Ovary (tissue), 7 donors: ENCODE measurements at regions not wholly inside any gene's neighbourhood (a gene's known extent, or its start where the extent isn't known, plus 50 kb on each side); places are given as distances from the start of the nearest gene placed in this dataset.

Experiments used
- DNase-seq, 5 donors: peaks; one replicate each; pipeline ENCODE4 v3.0.0-alpha.2; 2019 to 2020
- H3K27ac ChIP-seq, 2 donors: fragments of 200-600 bp; one replicate each; pipeline versions ENCODE4 v1.5.1 to v1.8.0; 2019 to 2022
- H3K27me3 ChIP-seq: fragments of 200-600 bp; one replicate; pipeline ENCODE4 v1.8.0; 2022
- H3K36me3 ChIP-seq: fragments of 200-600 bp; sonication (generic); one replicate; pipeline ENCODE4 v1.5.1; 2019
- H3K4me1 ChIP-seq: one replicate; pipeline ENCODE4 v1.8.1; 2013; ENCODE audit warnings: mild to moderate bottlenecking, moderate library complexity; ENCODE audit not compliant: insufficient read depth
- H3K4me3 ChIP-seq: fragments of 200-600 bp; sonication (generic); one replicate; pipeline ENCODE4 v1.5.1; 2017
- H3K9me3 ChIP-seq, 2 donors: fragments of 200-600 bp in 1 of 2; sonication (generic) in 1 of 2; one replicate each; pipeline versions ENCODE4 v1.5.1 to v1.8.1; 2013 to 2019; ENCODE audit warnings: mild to moderate bottlenecking in 1 of 2, moderate library complexity in 1 of 2
- EP300 ChIP-seq: sonication (generic); formaldehyde crosslinking; IDR thresholded peaks from one replicate; pipeline ENCODE4 v1.6.1; 2017; ENCODE audit warnings: antibody characterized with exemption
- POLR2A ChIP-seq: fragments of 450-650 bp; IDR thresholded peaks from one replicate; pipeline ENCODE4 v1.6.1; 2017; ENCODE audit warnings: antibody characterized with exemption, mild to moderate bottlenecking, moderate library complexity
- WGBS, 3 donors: extraction: QIAGEN DNeasy Blood & Tissue Kit in 1 of 3; methylation state at CpG; one replicate each; pipeline versions ENCODE4 v1.1.5 to v1.1.7; 2013 to 2017; 5-methylcytosine and 5-hydroxymethylcytosine counted together
- intact Hi-C, 4 donors: fragments of 100-400 bp; cut with DNase I; formaldehyde crosslinking; loops; one replicate each; pipeline versions ENCODE4 v1.11.0 to v1.15.1; 2022 to 2023
- TF ChIP-seq, protein P1 (sequence below), 3 donors: fragments of 450-650 bp in 2 of 3; fragments of 200-600 bp in 1 of 3; IDR thresholded peaks; one replicate each; pipeline versions ENCODE4 v1.5.1 to v1.8.0; 2016 to 2022; ENCODE audit warnings: antibody characterized with exemption in 3 of 3, mild to moderate bottlenecking in 1 of 3
- donor health status: DM: no; HTN: no; CAD: no; lungs with moderate emphysema.
- donor health status: DM: no; HTN: no; CAD: no.
- donor health status: Bipolar disorder and iron deficiency.
- donor health status: DM: no; HTN: no; CAD: no.
- donor health status: DM: yes; HTN: yes; CAD: no.

DNA sequence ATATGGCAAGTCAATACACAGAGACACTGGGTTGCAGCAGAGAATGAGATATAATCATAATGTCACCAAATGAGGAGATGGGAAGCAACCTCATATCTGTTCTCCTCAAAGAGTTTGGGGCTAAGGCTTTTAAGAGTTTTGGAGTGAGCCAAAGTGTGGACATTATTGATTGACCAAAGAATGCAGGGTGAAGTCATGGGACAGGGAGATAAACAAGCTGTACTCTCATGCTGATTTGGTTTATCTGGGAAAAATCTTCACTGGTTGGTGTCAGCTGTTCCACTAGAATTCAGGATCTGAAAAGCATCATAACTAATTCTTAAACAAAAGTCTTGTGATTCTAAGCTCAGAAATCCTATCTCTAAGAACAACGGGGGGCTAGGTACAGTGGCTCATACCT is 585.9 kb upstream of the NRP1 start:
- Histone ChIP-seq H3K4me3 (no peak overlapping the region), H3K27ac (no peak overlapping the region), H3K9me3 (no peaks in the 10 kb centered on the region), H3K4me1 (no peaks in the 10 kb centered on the region), H3K36me3 (no peaks in the 10 kb centered on the region), H3K27me3 (no peaks in the 10 kb centered on the region)
- intact Hi-C loops, result no loop called here
- 88 to 93% (median 88%) methylated on average over 1 of the region's 1 CpG for WGBS, 3 donors
- no peak for DNase-seq
- TF ChIP-seq EP300 (no peak), POLR2A (no peak)
- TF ChIP-seq, protein P1, sequence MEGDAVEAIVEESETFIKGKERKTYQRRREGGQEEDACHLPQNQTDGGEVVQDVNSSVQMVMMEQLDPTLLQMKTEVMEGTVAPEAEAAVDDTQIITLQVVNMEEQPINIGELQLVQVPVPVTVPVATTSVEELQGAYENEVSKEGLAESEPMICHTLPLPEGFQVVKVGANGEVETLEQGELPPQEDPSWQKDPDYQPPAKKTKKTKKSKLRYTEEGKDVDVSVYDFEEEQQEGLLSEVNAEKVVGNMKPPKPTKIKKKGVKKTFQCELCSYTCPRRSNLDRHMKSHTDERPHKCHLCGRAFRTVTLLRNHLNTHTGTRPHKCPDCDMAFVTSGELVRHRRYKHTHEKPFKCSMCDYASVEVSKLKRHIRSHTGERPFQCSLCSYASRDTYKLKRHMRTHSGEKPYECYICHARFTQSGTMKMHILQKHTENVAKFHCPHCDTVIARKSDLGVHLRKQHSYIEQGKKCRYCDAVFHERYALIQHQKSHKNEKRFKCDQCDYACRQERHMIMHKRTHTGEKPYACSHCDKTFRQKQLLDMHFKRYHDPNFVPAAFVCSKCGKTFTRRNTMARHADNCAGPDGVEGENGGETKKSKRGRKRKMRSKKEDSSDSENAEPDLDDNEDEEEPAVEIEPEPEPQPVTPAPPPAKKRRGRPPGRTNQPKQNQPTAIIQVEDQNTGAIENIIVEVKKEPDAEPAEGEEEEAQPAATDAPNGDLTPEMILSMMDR (IDR thresholded peaks at IDR 0.05), result no peak

DNA sequence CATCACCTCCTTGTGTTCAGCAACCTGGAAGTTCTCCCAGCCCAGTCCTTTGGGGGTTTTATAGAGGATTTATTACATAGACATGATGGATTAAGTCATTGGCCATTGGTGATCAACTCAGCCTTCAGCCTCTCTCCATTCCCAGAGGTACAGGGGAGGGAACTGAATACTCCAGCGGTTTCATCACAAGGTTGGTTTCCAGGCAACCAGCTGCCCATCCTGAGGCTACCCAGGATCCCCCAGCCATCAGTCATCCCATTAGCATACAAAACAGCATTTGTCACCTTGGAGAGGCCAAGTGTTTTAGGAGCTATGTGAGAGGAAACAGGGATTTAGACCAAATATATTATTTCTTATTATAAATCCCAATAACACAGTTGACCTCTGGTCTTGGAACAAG is 584.8 kb upstream of the NRP1 start:
- H3K27ac ChIP-seq, result no peak overlapping the region
- H3K4me1 ChIP-seq, result no peaks in the 10 kb centered on the region
- TF ChIP-seq, protein P1 (IDR thresholded peaks at IDR 0.05), result no peak
- TF ChIP-seq POLR2A (no peak), EP300 (no peak)
- no peaks in the 10 kb centered on the region for H3K9me3 ChIP-seq
- 94 to 100% (median 100%) methylated on average over 1 of the region's 1 CpG for WGBS, 3 donors
- no peak for DNase-seq
- H3K36me3 ChIP-seq, result no peaks in the 10 kb centered on the region
- H3K27me3 ChIP-seq, result no peaks in the 10 kb centered on the region
- intact Hi-C loops, result no loop called here
- H3K4me3 ChIP-seq, result no peak overlapping the region

DNA sequence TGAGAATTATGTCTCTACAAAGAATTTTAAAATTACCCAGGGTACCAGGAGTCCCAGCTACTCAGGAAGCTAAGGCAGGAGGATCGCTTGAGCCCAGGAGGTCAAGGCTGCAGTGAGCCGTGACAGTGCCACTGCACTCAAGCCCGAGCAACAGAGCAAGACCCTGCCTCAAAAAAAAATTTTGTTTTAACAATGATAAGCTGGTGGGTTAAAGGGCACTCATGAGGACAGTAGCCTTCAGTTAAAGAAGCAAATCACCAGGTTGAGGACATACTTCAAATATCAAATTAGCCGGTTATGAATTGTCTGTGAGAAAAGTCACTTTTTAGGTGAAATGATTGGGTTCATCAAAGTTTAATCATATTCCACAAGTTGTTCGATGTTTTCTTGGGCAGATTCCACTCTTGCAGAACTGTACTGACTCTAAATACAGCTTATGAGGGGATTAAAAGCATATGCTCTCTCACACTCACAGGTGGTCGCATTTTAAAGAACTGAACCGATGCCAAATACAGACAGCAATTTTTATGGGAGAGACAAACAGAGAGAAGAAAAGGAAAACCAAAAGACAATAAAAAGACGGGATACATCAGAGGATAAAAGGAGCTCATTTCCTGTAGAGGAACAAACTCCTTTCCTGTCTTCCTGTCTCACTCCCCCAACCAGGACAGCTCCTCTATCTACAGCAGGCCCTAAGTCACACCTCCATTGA is 582.8 kb upstream of the NRP1 start:
- H3K9me3 ChIP-seq, result no peaks in the 10 kb centered on the region
- no peak overlapping the region for H3K27ac ChIP-seq
- H3K36me3 ChIP-seq, result no peaks in the 10 kb centered on the region
- no peaks in the 10 kb centered on the region for H3K27me3 ChIP-seq
- 58 to 77% (median 76%) methylated on average over 8 of the region's 8 CpGs for WGBS, 3 donors
- intact Hi-C loops, result no loop called here
- H3K4me1 ChIP-seq, result no peaks in the 10 kb centered on the region
- H3K4me3 ChIP-seq, result no peak overlapping the region
- no peak for DNase-seq
- TF ChIP-seq EP300, result no peak
- TF ChIP-seq, protein P1 (IDR thresholded peaks at IDR 0.05), result no peak
- no peak for TF ChIP-seq POLR2A

DNA sequence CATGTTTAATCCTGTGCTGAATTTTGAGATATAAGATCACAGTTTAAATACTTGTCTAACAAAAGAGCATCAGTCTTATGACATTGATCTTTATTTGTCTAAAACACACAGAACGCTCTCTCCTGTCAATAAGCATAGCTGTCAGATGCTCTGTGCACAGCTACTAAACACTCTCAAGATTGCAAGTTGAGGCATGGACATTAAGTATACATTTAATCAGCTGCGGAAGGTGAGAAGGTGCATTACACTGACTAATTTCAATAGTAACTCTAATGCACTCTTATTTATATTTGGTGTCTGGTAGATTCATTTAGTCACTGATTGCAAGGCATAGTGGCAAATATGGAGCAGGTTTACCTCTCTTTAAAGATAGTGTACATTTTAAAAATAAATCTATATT is 580.3 kb upstream of the NRP1 start:
- Histone ChIP-seq H3K4me3 (no peak overlapping the region), H3K36me3 (no peaks in the 10 kb centered on the region), H3K27ac (no peak overlapping the region), H3K27me3 (no peaks in the 10 kb centered on the region), H3K9me3 (no peaks in the 10 kb centered on the region), H3K4me1 (no peaks in the 10 kb centered on the region)
- intact Hi-C loops, result no loop called here
- no peak for DNase-seq
- TF ChIP-seq, protein P1 (IDR thresholded peaks at IDR 0.05), result no peak
- TF ChIP-seq EP300 (no peak), POLR2A (no peak)
- 95 to 99% (median 98%) methylated on average over 2 of the region's 2 CpGs for WGBS, 3 donors
